NCI-H2029 (cell line): ENCODE measurements at regions not wholly inside any gene's neighbourhood (a gene's known extent, or its start where the extent isn't known, plus 50 kb on each side); places are given as distances from the start of the nearest gene placed in this dataset.

Experiments used
- DNase-seq: peaks from one replicate; lab custom pipeline; 2025; lab: John Stamatoyannopoulos, UW

DNA sequence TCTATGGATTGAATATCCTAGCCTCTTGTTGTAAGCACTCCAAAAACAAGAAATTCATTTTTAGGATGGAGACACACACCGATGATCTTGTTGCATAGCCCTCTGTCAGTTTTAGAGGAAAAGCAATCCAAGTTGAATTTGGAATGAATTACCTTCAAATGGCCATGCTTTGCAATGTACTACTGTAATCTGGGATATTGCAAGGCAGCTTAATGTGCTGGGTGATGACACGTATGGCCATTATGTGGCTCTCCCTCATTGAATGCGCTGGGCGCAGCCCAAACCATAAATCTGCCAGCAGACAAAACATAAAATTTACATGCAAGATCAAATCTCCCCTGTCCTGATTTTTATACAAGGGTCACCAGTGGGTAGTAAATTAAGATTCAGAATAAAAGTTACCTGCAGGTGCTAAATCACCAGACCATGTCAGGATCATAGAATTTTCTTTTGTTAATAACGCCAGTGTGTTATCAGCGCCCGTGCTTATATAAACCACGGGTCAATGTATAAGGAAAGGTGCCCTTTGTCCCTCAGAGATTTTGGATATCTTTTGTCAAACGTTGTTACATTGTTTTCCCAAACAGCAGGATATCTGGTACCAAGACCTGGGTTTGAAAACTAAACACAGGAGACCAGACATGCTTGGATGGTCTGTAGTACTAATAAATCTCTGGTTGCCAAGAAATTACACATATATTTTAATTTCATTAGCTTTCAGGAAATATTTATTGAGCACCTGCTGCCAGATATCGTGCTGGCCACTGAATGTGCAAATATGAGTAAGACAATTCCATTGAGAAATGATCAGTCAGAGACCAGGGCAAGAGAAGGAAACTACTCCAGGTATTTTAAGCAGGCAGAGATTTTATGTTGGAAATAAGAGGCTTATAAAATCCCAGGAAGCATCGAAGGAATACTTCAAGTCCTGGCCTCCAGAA lies 237.1 kb downstream of the EBLN2 start:
- no peak for DNase-seq

- no peak for DNase-seq
These were observed 237.8 kb downstream of the EBLN2 start for GRCh38 chr3:73299184-73299691.

DNA sequence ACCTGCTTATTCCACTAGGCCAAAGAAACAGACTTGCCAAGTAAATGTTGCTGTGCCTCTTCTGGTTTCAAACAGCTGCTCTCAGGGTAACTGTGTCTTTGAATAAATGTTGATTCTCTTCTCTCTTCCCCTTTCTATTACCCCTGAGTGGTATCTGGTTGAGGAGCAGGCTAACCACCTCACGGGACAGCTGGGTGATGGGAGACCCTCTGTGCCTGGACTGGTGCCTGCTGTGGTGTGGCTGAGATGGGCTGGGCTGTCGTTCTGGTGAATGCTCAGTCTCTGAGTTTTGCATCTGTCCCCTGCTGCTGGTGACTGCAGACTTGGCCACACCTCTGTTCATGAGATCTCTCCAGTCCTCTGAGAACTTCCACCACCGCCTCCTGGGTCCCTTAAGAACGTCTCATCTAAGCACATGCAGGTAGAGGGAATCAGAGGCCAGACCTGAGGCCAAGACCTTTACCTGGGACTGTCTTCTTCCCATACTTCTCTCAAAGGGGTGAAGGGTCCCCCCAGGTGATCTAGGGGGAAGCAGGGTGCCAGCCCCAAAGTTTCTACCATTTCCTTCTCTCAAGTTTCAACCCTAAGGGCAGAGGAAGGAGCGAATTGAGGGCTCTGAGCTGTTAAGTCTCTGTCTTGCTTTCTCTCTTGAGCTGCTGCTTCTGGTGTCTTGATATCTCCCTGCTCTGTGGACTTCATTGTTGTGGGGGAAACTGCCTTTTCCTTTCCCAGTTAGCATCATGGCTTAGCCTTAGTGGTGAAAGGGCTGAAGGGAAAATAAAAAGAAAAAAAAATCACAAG lies 252.9 kb downstream of the EBLN2 start:
- no peak for DNase-seq

DNA sequence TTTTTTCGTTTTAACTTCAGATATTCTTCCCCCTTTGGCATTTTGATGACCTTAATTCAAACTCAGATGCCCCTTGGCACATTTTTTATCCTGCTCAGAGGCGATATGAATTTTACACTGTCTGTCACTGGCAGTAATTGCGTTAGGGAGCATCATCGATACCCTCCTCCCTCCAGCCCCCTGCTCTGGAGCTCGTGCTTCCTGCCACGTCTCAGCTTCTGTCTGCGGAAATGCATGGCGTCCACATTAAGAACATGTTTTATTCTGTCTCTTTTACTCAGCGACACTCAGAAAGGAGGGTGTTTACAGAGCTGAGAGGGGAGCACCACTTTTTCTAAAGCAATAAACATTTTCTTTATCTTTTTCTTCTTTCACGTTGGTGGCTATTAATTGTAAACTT lies 254.2 kb downstream of the EBLN2 start:
- DNase-seq: no peak

DNA sequence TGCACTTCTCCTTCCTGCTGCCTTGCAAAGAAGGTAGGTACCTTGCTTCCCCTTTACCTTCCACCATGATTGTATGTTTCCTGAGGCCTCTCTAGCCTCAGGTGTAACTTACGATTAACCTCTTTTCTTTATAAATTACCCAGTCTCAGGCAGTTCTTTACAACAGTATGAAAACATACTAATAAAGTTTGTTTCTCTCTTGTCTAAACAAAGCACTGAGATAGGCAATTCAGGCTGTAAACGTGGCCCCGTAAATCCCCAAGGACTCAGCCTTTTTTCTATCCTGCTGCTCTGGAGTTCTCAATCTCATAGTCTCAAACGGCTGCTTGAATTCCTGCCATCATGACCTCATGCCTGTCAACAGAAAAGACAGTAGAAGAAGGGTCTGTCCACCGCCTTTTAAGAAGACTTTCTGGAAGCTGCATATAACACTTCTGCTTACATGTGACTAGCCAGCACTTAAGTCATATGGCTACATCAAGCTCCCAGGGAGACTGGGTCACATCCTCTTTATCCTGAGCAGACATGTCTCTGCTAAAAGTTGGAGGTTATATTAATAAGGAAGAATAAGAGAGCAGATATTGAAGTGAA lies 257.8 kb downstream of the EBLN2 start:
- DNase-seq: no peak

DNA sequence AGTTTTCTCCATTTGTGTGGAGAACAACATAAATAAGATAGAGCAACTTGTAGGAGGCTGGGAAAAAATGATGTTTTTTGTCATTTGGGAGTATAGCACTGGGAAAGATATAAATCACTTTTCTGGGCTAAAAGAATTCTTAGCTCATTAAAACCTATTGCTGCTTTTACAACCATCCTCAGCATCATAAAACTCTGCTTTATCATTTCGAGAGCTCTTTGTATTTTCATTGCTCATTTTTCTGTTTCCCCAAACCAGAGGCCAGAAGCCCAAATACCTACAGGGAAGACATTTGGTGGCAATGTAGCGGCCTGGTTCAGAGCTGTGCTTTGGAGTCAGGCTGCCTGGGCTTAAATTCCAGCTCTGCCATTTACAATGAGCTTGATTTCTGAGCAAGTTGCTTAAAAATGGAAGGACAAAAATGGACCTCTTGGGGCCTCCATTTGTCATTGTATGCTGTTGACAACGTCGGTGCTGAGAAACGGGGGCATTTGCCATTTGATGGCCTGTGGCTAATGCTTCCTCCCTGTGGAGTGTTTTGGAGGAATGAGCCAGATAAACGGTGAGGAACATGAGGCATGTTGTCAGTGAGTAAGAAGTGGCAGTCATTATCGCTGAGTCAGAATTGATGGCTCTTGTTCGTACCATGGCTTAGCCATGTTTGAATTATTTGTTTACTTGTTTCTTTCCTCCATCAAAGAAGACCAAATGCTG lies 260.0 kb downstream of the EBLN2 start:
- DNase-seq: no peak

- DNase-seq: no peak
These were observed 263.0 kb downstream of the EBLN2 start for GRCh38 chr3:73324203-73325155.

- no peak for DNase-seq
These were observed 264.9 kb downstream of the EBLN2 start for GRCh38 chr3:73326396-73326795.

GRCh38 chr3:73327052-73327451 lies 265.6 kb downstream of the EBLN2 start:
- no peak for DNase-seq
